ENCODE measurements at regions not wholly inside any gene's neighbourhood (a gene's known extent, or its start where the extent isn't known, plus 50 kb on each side); places are given as distances from the start of the nearest gene placed in this dataset.

DNA sequence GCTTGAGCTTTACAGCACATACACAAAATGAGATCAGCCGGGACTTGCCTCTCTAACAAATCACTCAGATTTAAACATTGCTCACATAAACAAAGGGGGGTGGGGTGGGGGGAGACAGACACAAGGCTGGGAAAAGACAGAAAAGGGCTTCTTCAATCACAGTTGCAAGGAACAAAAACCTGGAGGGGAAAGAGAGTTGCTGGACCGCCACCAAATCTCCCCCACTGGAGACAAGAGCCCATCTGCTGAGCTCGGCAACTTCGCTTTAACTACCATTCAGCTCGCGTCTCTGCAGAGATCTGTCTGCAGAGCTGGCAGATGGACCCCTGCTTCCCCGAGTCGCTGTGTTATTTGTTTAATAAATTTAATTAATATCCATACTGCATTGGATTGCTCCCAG lies 165.0 kb downstream of the RCN1 start:
- H3K9me1 ChIP-seq (ENCODE audit: control insufficient read depth, extremely low read depth, insufficient read depth, low read length): no peaks in the 10 kb centered on the region
- no peaks in the 10 kb centered on the region for H3K9me3 ChIP-seq (ENCODE audit: control insufficient read depth, low read depth, low read length)
- no peak for DNase-seq (ENCODE audit: low read depth, low spot score)
- no peak overlapping the region for H3K4me2 ChIP-seq (ENCODE audit: control insufficient read depth, extremely low read depth, insufficient read depth, low read depth, low read length)
- no peaks in the 10 kb centered on the region for H3K27me3 ChIP-seq (ENCODE audit: control insufficient read depth, extremely low read depth, insufficient read depth, low read length)
- no peak for FAIRE-seq
- dilution Hi-C loops (cut with MboI; ENCODE audit: extremely low pct_ligation_motif_present, low sequenced_read_pairs): no loop called here
- TF ChIP-seq EZH2 (IDR thresholded peaks at IDR 0.05; ENCODE audit: low read length): no peak
- TF ChIP-seq, protein P1, sequence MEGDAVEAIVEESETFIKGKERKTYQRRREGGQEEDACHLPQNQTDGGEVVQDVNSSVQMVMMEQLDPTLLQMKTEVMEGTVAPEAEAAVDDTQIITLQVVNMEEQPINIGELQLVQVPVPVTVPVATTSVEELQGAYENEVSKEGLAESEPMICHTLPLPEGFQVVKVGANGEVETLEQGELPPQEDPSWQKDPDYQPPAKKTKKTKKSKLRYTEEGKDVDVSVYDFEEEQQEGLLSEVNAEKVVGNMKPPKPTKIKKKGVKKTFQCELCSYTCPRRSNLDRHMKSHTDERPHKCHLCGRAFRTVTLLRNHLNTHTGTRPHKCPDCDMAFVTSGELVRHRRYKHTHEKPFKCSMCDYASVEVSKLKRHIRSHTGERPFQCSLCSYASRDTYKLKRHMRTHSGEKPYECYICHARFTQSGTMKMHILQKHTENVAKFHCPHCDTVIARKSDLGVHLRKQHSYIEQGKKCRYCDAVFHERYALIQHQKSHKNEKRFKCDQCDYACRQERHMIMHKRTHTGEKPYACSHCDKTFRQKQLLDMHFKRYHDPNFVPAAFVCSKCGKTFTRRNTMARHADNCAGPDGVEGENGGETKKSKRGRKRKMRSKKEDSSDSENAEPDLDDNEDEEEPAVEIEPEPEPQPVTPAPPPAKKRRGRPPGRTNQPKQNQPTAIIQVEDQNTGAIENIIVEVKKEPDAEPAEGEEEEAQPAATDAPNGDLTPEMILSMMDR (optimal IDR thresholded peaks at IDR 0.05 in 1 of 3, IDR thresholded peaks at IDR 0.05 in 1 of 3, conservative IDR thresholded peaks at IDR 0.05 in 1 of 3; ENCODE audit: extremely low read depth in 1 of 3, insufficient read depth in 2 of 3, low read length in 3 of 3): no peak
- H3K79me2 ChIP-seq (ENCODE audit: control insufficient read depth, insufficient read depth, low read length): no peaks in the 10 kb centered on the region
- no peak overlapping the region for H3K9ac ChIP-seq (ENCODE audit: control insufficient read depth, extremely low read depth, insufficient read depth, low read length)
- H4K20me1 ChIP-seq (ENCODE audit: control insufficient read depth, extremely low read depth, insufficient read depth, low read length): no peaks in the 10 kb centered on the region
- no peaks in the 10 kb centered on the region for H3K36me3 ChIP-seq (ENCODE audit: control insufficient read depth in 2 of 2, extremely low read depth in 1 of 2, insufficient read depth in 2 of 2, low read length in 2 of 2)
- no peak overlapping the region for H3K27ac ChIP-seq (ENCODE audit: control insufficient read depth, insufficient read depth, low read length)
- no peak overlapping the region for H2AFZ ChIP-seq (ENCODE audit: control insufficient read depth, low read length)
- no peaks in the 10 kb centered on the region for H3K4me1 ChIP-seq (ENCODE audit: control insufficient read depth, extremely low read depth, insufficient read depth, low read length)
- no peak overlapping the region for H3K4me3 ChIP-seq (ENCODE audit: control insufficient read depth in 2 of 3, extremely low read depth in 1 of 3, insufficient read depth in 2 of 3, low read depth in 1 of 3, low read length in 3 of 3)

DNA sequence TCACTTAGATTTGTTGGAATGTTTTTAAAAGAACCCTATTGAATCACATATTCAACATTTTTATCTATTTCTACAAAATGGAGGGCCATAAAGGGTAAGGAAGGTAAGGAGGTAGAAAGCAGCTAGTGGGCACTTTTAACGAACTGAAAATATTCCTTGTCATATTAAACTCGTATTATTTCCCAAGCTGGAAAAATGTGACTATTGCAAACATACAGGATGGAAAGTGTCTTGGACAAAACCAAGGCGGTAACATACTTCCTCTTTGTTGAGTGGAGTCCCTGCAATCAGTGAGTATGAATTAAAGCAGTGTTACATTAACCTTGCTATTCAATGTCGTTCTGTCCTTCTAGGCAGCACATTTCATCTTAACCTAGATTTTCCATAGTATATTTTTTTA lies 165.6 kb downstream of the RCN1 start:
- Histone ChIP-seq H3K4me1 (ENCODE audit: control insufficient read depth, extremely low read depth, insufficient read depth, low read length) (no peaks in the 10 kb centered on the region), H3K27ac (ENCODE audit: control insufficient read depth, insufficient read depth, low read length) (no peak overlapping the region), H3K4me2 (ENCODE audit: control insufficient read depth, extremely low read depth, insufficient read depth, low read depth, low read length) (no peak overlapping the region), H3K9ac (ENCODE audit: control insufficient read depth, extremely low read depth, insufficient read depth, low read length) (no peak overlapping the region), H4K20me1 (ENCODE audit: control insufficient read depth, extremely low read depth, insufficient read depth, low read length) (no peaks in the 10 kb centered on the region), H3K9me1 (ENCODE audit: control insufficient read depth, extremely low read depth, insufficient read depth, low read length) (no peaks in the 10 kb centered on the region), H3K79me2 (ENCODE audit: control insufficient read depth, insufficient read depth, low read length) (no peaks in the 10 kb centered on the region), H3K36me3 (ENCODE audit: control insufficient read depth in 2 of 2, extremely low read depth in 1 of 2, insufficient read depth in 2 of 2, low read length in 2 of 2) (no peaks in the 10 kb centered on the region), H3K4me3 (ENCODE audit: control insufficient read depth in 2 of 3, extremely low read depth in 1 of 3, insufficient read depth in 2 of 3, low read depth in 1 of 3, low read length in 3 of 3) (no peak overlapping the region), H3K27me3 (ENCODE audit: control insufficient read depth, extremely low read depth, insufficient read depth, low read length) (no peaks in the 10 kb centered on the region), H3K9me3 (ENCODE audit: control insufficient read depth, low read depth, low read length) (no peaks in the 10 kb centered on the region), H2AFZ (ENCODE audit: control insufficient read depth, low read length) (no peak overlapping the region)
- no peak for DNase-seq (ENCODE audit: low read depth, low spot score)
- dilution Hi-C loops (cut with MboI; ENCODE audit: extremely low pct_ligation_motif_present, low sequenced_read_pairs): no loop called here
- TF ChIP-seq EZH2 (IDR thresholded peaks at IDR 0.05; ENCODE audit: low read length): no peak
- TF ChIP-seq, protein P1 (optimal IDR thresholded peaks at IDR 0.05 in 1 of 3, IDR thresholded peaks at IDR 0.05 in 1 of 3, conservative IDR thresholded peaks at IDR 0.05 in 1 of 3; ENCODE audit: extremely low read depth in 1 of 3, insufficient read depth in 2 of 3, low read length in 3 of 3): no peak
- no peak for FAIRE-seq
